ENCODE measurements at regions not wholly inside any gene's neighbourhood (a gene's known extent, or its start where the extent isn't known, plus 50 kb on each side); places are given as distances from the start of the nearest gene placed in this dataset.

GRCh38 chr14:87229131-87229530, 763.9 kb downstream of the GALC start:
- no peak overlapping the region for H3K9ac ChIP-seq (ENCODE audit: low read depth in 1 of 2, low read length in 2 of 2)
- peaks cover 0 to 7% (median 0%) of the 10 kb centered on the region in 4 donors for H3K9me3 ChIP-seq (ENCODE audit: control insufficient read depth in 4 of 4, low read length in 3 of 4)
- no peak overlapping the region for H3K4me3 ChIP-seq (ENCODE audit: low read depth in 1 of 3, low read length in 3 of 3)
- no peaks in the 10 kb centered on the region for H3K27me3 ChIP-seq (ENCODE audit: control insufficient read depth in 4 of 4, insufficient read depth in 4 of 4, low read length in 3 of 4)
- TF ChIP-seq SP1 (IDR thresholded peaks at IDR 0.05): no peak
- TF ChIP-seq JUND (IDR thresholded peaks at IDR 0.05): no peak
- TF ChIP-seq TAF1 (conservative IDR thresholded peaks at IDR 0.05): no peak
- TF ChIP-seq FOXA1 (IDR thresholded peaks at IDR 0.05): no peak
- TF ChIP-seq ATF3 (IDR thresholded peaks at IDR 0.05): no peak
- no peak for TF ChIP-seq HNF4A (conservative IDR thresholded peaks at IDR 0.05)
- no peak for TF ChIP-seq MAX (IDR thresholded peaks at IDR 0.05)
- TF ChIP-seq ZBTB33 (IDR thresholded peaks at IDR 0.05): no peak
- TF ChIP-seq HNF4G (IDR thresholded peaks at IDR 0.05): no peak
- no peak for TF ChIP-seq EGR1 (IDR thresholded peaks at IDR 0.05; ENCODE audit: low read depth in 2 of 2)
- TF ChIP-seq REST (IDR thresholded peaks at IDR 0.05): no peak
- no peak for TF ChIP-seq GABPA (IDR thresholded peaks at IDR 0.05 in 1 of 2, conservative IDR thresholded peaks at IDR 0.05 in 1 of 2)
- no peak for TF ChIP-seq CTCF (IDR thresholded peaks at IDR 0.05; ENCODE audit: low read depth, low read length, missing input control)
- TF ChIP-seq NR2F2 (IDR thresholded peaks at IDR 0.05): no peak
- no peak for TF ChIP-seq RAD21 (IDR thresholded peaks at IDR 0.05)
- TF ChIP-seq RXRA (IDR thresholded peaks at IDR 0.05): no peak
- TF ChIP-seq YY1 (IDR thresholded peaks at IDR 0.05): no peak
- no peak for TF ChIP-seq FOXA2 (IDR thresholded peaks at IDR 0.05)
- DNase-seq (ENCODE audit: low spot score): no peak
- H3K4me1 ChIP-seq (ENCODE audit: control insufficient read depth in 4 of 4, insufficient read depth in 4 of 4, low read length in 3 of 4): no peaks in the 10 kb centered on the region
- H3K36me3 ChIP-seq (ENCODE audit: control insufficient read depth in 4 of 4, insufficient read depth in 3 of 4, low read depth in 1 of 4, low read length in 3 of 4): no peaks in the 10 kb centered on the region
- no peak overlapping the region for H3K27ac ChIP-seq (ENCODE audit: low read depth in 1 of 2, low read length in 2 of 2)
- WGBS: 52% methylated on average over 1 of the region's 1 CpG
